HFFc6 (cell line): ENCODE measurements at regions not wholly inside any gene's neighbourhood (a gene's known extent, or its start where the extent isn't known, plus 50 kb on each side); places are given as distances from the start of the nearest gene placed in this dataset.

Source experiments
- DNase-seq: peaks from one replicate; pipeline ENCODE4 v3.0.0-alpha.2; 2018
- H3K27ac Mint-ChIP-seq: 2 replicates; pipeline ENCODE4 v1.8.0; 2020; ENCODE audit warnings: mild to moderate bottlenecking, mixed read lengths
- H3K27me3 Mint-ChIP-seq: 2 replicates; pipeline ENCODE4 v1.8.0; 2021; ENCODE audit warnings: mild to moderate bottlenecking, moderate library complexity, mixed read lengths; ENCODE audit not compliant: insufficient read depth
- H3K36me3 Mint-ChIP-seq: 2 replicates; pipeline ENCODE4 v1.8.0; 2021; ENCODE audit warnings: low read depth, mixed read lengths
- H3K4me1 Mint-ChIP-seq: 2 replicates; pipeline ENCODE4 v1.8.0; 2020; ENCODE audit warnings: low read depth, mixed read lengths
- H3K4me3 Mint-ChIP-seq: 2 replicates; pipeline ENCODE4 v1.8.0; 2020; ENCODE audit warnings: mild to moderate bottlenecking, moderate library complexity, mixed read lengths
- H3K9me3 Mint-ChIP-seq: 2 replicates; pipeline ENCODE4 v1.8.0; 2020; ENCODE audit warnings: mild to moderate bottlenecking, mixed read lengths
- CTCF ChIP-seq: fragments of 200-600 bp; sonication (generic); IDR thresholded peaks from 2 replicates; pipeline ENCODE4 v1.5.0; 2021; ENCODE audit warnings: antibody characterized with exemption, mild to moderate bottlenecking

GRCh38 chr12:69023840-69024239 is 90.9 kb upstream of the CPM start:
- no peak overlapping the region for H3K4me3 Mint-ChIP-seq
- peak overlapping the region; percentile 11; the same call in 1 of the 2 replicates for H3K27ac Mint-ChIP-seq

DNA sequence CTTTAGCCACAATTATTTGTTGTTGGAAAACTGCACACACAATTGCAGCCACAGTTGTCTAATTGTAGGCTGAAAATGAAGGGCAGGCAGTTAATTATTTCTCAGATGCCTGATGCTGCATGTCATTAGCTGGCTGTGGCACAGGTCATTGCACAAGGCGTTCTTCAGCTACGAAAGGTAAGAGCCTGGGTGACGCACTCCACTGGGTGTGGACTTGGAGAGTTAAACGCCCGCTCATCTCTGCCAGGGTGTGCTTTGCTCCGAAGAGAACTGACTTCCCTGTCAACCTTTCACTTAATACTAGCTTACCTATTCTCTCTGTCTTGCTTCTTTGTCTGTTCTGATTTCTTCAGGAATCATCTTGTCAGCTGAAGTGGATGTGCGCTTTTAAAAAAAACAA is 91.4 kb upstream of the CPM start:
- H3K4me1 Mint-ChIP-seq = peaks cover 71% of the 10 kb centered on the region
- no peaks in the 10 kb centered on the region; the same call in 1 of the 2 replicates for H3K9me3 Mint-ChIP-seq
- peak overlapping the region; percentile 64 for H3K27ac Mint-ChIP-seq
- H3K36me3 Mint-ChIP-seq = no peaks in the 10 kb centered on the region
- no peak for TF ChIP-seq CTCF
- DNase-seq = peak; percentile 19
- peak overlapping the region; percentile 59 for H3K4me3 Mint-ChIP-seq
- no peaks in the 10 kb centered on the region for H3K27me3 Mint-ChIP-seq

More at GRCh38 chr12:69023840-69024239, 90.9 kb upstream of the CPM start:
- no peaks in the 10 kb centered on the region for H3K27me3 Mint-ChIP-seq
- DNase-seq = no peak
- TF ChIP-seq CTCF = no peak
- H3K4me1 Mint-ChIP-seq = peaks cover 66% of the 10 kb centered on the region
- no peaks in the 10 kb centered on the region; the same call in 1 of the 2 replicates for H3K9me3 Mint-ChIP-seq
- H3K36me3 Mint-ChIP-seq = no peaks in the 10 kb centered on the region

DNA sequence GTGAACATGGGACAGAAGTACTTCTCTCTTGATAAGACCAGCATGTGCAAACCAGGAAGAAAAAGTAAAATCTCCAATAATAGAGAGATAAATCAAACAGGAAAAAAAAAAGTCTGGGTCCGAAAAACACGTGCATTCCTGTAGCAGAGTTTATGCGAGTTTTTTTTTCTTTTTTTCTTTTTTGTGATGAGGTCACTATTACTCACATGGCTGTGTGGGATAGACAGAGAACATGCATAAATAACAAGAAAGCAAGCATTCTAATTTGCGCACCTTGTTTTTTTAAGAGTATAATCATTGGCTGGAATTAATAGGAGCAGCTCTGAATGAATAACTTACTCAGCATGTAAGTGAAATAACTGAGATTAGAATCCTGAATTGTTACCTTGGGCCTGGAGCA is 91.9 kb upstream of the CPM start:
- H3K9me3 Mint-ChIP-seq = no peaks in the 10 kb centered on the region; the same call in 1 of the 2 replicates
- H3K36me3 Mint-ChIP-seq = no peaks in the 10 kb centered on the region
- TF ChIP-seq CTCF = no peak
- peak overlapping the region; percentile 64 for H3K27ac Mint-ChIP-seq
- H3K27me3 Mint-ChIP-seq = no peaks in the 10 kb centered on the region
- H3K4me3 Mint-ChIP-seq = peak overlapping the region; percentile 59
- DNase-seq = peak; percentile 57
- peaks cover 76% of the 10 kb centered on the region for H3K4me1 Mint-ChIP-seq

DNA sequence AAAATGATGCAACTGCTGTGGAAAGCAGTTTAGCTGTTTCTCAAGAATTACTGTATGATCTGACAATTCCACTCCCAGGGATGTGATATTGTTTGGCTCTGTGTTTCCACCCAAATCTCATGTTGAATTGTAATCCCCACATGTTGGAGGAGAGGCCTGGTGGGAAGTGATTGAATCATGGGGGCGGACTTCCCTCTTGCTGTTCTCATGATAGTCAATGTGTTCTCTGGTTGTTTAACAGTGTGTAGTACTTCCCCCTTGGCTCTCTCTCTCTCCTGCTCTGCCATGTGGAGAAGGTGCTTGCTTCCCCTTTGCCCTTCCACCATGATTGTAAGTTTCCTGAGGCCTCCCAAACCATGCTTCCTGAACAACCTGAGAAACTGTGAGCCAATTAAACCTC is 93.4 kb upstream of the CPM start:
- Mint-ChIP-seq H3K4me3 (no peak overlapping the region), H3K36me3 (no peaks in the 10 kb centered on the region), H3K27ac (no peak overlapping the region), H3K27me3 (no peaks in the 10 kb centered on the region), H3K4me1 (peaks cover 84% of the 10 kb centered on the region), H3K9me3 (no peaks in the 10 kb centered on the region; the same call in 1 of the 2 replicates)
- TF ChIP-seq CTCF = no peak
- DNase-seq = no peak

DNA sequence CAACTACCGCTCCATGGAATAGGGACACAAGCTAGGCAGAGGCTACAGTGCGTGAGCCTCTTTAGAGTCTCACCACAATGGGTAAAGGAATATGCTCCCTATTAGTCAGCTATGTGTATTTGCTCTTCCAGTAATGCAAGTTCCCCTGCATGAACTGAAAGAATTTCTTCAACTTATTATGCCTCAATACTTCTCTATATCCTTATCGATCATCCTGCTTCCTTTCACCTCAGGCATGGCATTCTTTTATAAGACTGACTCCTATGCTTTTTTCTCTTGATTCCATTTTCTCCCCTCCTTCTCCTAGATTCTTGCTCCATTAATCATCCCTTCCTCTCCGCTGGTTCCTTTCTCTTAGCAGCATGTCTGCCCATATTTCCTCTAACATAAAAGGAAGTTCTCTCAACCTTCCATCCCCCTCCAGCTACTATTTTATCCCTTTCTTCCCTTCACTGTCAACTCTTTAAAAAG is 94.5 kb upstream of the CPM start:
- Mint-ChIP-seq H3K9me3 (no peaks in the 10 kb centered on the region; the same call in 1 of the 2 replicates), H3K36me3 (no peaks in the 10 kb centered on the region), H3K4me1 (peaks cover 82% of the 10 kb centered on the region), H3K4me3 (peak overlapping the region; percentile 13), H3K27ac (peak overlapping the region; percentile 80), H3K27me3 (no peaks in the 10 kb centered on the region)
- no peak for TF ChIP-seq CTCF
- DNase-seq = peak; percentile 36
